Right lobe of liver (tissue), 4 donors: ENCODE measurements at regions not wholly inside any gene's neighbourhood (a gene's known extent, or its start where the extent isn't known, plus 50 kb on each side); places are given as distances from the start of the nearest gene placed in this dataset.

Source experiments
- CTCF ChIP-seq, 4 donors: fragments of 200-600 bp in 3 of 4; fragments of 450-650 bp in 1 of 4; IDR thresholded peaks; one replicate each; pipeline versions ENCODE4 v1.5.1 to v1.8.0; 2016 to 2022; ENCODE audit warnings: antibody characterized with exemption in 4 of 4, mild to moderate bottlenecking in 2 of 4
- POLR2A ChIP-seq: fragments of 450-650 bp; IDR thresholded peaks from one replicate; pipeline ENCODE4 v1.6.1; 2017; ENCODE audit warnings: antibody characterized with exemption, mild to moderate bottlenecking
- donor health status: DM: no; HTN: no; CAD: no.
- donor health status: DM: no; HTN: no; CAD: no.
- donor health status: DM: no; HTN: yes; CAD: no.

GRCh38 chr13:68749796-68750195, 1357.8 kb upstream of the ATXN8OS start:
- no peak for TF ChIP-seq CTCF (IDR thresholded peaks at IDR 0.05)
- no peak for TF ChIP-seq POLR2A
